ENCODE measurements at regions not wholly inside any gene's neighbourhood (a gene's known extent, or its start where the extent isn't known, plus 50 kb on each side); places are given as distances from the start of the nearest gene placed in this dataset.

- H4K20me1 ChIP-seq (ENCODE audit: insufficient read depth) = no peaks in the 10 kb centered on the region
- ChIA-PET CTCF (no interaction called here), POLR2A (ENCODE audit: unreplicated experiment) (no interaction called here)
- H3K9me2 ChIP-seq (ENCODE audit: insufficient read depth) = no peaks in the 10 kb centered on the region
- H3K27me3 ChIP-seq (ENCODE audit: insufficient read depth, low read depth) = no peaks in the 10 kb centered on the region
- H3F3A ChIP-seq (ENCODE audit: insufficient read depth, low read depth) = no peaks in the 10 kb centered on the region
- H3K4me3 ChIP-seq = no peak overlapping the region
- TF ChIP-seq EZH2 (IDR thresholded peaks at IDR 0.05; ENCODE audit: low read depth) (no peak), CTCF (conservative IDR thresholded peaks at IDR 0.05) (no peak)
- H3K4me2 ChIP-seq = no peak overlapping the region
- no peaks in the 10 kb centered on the region for H3K79me2 ChIP-seq (ENCODE audit: low read depth)
- H3K27ac ChIP-seq = no peak overlapping the region
- H3K36me3 ChIP-seq (ENCODE audit: low read depth) = no peaks in the 10 kb centered on the region
- no TSS peak for BruUV-seq (replicated peaks)
- intact Hi-C loops (cut with micrococcal nuclease; ENCODE audit: unreplicated experiment) = no loop called here
- no peak overlapping the region for H2AFZ ChIP-seq
- H3K9me3 ChIP-seq (ENCODE audit: insufficient read depth, low read depth) = no peaks in the 10 kb centered on the region
- H3K4me1 ChIP-seq (replicated peaks; ENCODE audit: insufficient read depth) = peaks cover 2% of the 10 kb centered on the region
- DNase-seq = no peak
Measured at GRCh38 chr4:176438401-176438800, 118.6 kb downstream of the SPCS3 start.

DNA sequence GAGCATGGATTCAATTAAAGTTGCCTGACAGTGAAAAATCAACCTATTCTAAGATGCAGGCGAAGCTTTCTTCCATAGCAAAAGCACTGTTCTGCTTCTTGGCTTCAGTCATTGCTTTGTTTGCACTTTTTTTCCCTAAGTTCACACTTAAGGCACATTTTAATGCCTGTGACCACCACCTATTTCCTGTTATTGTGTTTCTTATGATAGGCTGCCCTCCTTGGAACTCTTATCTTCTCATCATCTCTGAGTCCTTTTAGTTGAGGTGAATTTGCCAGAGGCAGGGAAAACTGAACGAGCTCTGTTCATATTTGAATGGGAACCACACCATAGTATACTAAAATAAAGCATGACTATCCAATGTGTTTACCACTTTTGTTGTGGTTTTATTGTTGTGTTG lies 119.8 kb downstream of the SPCS3 start:
- no peaks in the 10 kb centered on the region for H3K9me2 ChIP-seq (ENCODE audit: insufficient read depth)
- peak in 1 of 2 experiments; percentile 9 for DNase-seq
- CTCF ChIA-PET = interaction anchor here (0.6 kb wide), 1 partner anchor 873 kb away, joined by 3 read pairs; no protein-coding TSS in a partner anchor
- peaks cover 12% of the 10 kb centered on the region for H3K4me1 ChIP-seq (replicated peaks; ENCODE audit: insufficient read depth)
- H3K36me3 ChIP-seq (ENCODE audit: low read depth) = no peaks in the 10 kb centered on the region
- no peaks in the 10 kb centered on the region for H3K79me2 ChIP-seq (ENCODE audit: low read depth)
- H3K9me3 ChIP-seq (ENCODE audit: insufficient read depth, low read depth) = no peaks in the 10 kb centered on the region
- BruUV-seq (replicated peaks) = no TSS peak
- H3K27ac ChIP-seq = no peak overlapping the region
- H4K20me1 ChIP-seq (ENCODE audit: insufficient read depth) = no peaks in the 10 kb centered on the region
- no peak overlapping the region for H3K4me2 ChIP-seq
- POLR2A ChIA-PET (ENCODE audit: unreplicated experiment) = no interaction called here
- no peaks in the 10 kb centered on the region for H3K27me3 ChIP-seq (ENCODE audit: insufficient read depth, low read depth)
- no peaks in the 10 kb centered on the region for H3F3A ChIP-seq (ENCODE audit: insufficient read depth, low read depth)
- no peak for TF ChIP-seq EZH2 (IDR thresholded peaks at IDR 0.05; ENCODE audit: low read depth)
- TF ChIP-seq CTCF (conservative IDR thresholded peaks at IDR 0.05) = no peak
- H2AFZ ChIP-seq = no peak overlapping the region
- intact Hi-C loops (cut with micrococcal nuclease; ENCODE audit: unreplicated experiment) = no loop called here
- H3K4me3 ChIP-seq = no peak overlapping the region

DNA sequence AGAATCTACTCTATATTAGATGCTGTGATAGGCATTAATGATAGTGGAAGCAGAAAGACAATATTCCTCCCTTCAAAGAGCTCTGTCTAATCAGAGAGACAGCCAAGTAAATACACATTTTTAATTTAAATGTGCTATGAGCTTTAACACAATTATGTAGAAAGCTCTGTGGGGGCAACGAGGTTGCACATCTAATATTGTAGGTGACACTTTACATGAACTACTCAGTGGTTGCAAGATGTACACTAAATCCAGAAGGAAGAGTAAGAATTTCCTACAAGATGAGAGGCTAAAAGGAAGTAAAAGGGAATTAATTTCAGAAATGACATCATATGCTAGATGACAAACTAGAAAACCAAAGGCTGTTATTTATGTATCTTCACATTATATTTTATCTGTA lies 120.9 kb downstream of the SPCS3 start:
- H3K4me1 ChIP-seq (replicated peaks; ENCODE audit: insufficient read depth) = peaks cover 12% of the 10 kb centered on the region
- intact Hi-C loops (cut with micrococcal nuclease; ENCODE audit: unreplicated experiment) = no loop called here
- H3K79me2 ChIP-seq (ENCODE audit: low read depth) = no peaks in the 10 kb centered on the region
- no peak overlapping the region for H2AFZ ChIP-seq
- no peaks in the 10 kb centered on the region for H3F3A ChIP-seq (ENCODE audit: insufficient read depth, low read depth)
- no peak overlapping the region for H3K4me2 ChIP-seq
- CTCF ChIA-PET = no interaction called here
- no peak for DNase-seq
- no peak overlapping the region for H3K27ac ChIP-seq
- POLR2A ChIA-PET (ENCODE audit: unreplicated experiment) = no interaction called here
- BruUV-seq (replicated peaks) = no TSS peak
- H3K36me3 ChIP-seq (ENCODE audit: low read depth) = no peaks in the 10 kb centered on the region
- H3K9me3 ChIP-seq (ENCODE audit: insufficient read depth, low read depth) = no peaks in the 10 kb centered on the region
- no peaks in the 10 kb centered on the region for H4K20me1 ChIP-seq (ENCODE audit: insufficient read depth)
- TF ChIP-seq EZH2 (IDR thresholded peaks at IDR 0.05; ENCODE audit: low read depth) (no peak), CTCF (conservative IDR thresholded peaks at IDR 0.05) (no peak)
- H3K4me3 ChIP-seq = no peak overlapping the region
- no peaks in the 10 kb centered on the region for H3K9me2 ChIP-seq (ENCODE audit: insufficient read depth)
- H3K27me3 ChIP-seq (ENCODE audit: insufficient read depth, low read depth) = no peaks in the 10 kb centered on the region
